K562 (cell line): ENCODE measurements at regions not wholly inside any gene's neighbourhood (a gene's known extent, or its start where the extent isn't known, plus 50 kb on each side); places are given as distances from the start of the nearest gene placed in this dataset.

Source experiments
- ARID3A ChIP-seq: IDR thresholded peaks from 2 replicates; pipeline ENCODE4 v1.6.1; 2012; ENCODE audit warnings: low read depth, low read length, improper control_type of control experiment, borderline replicate concordance
- CHD4 ChIP-seq: fragments of 200-600 bp; sonication (generic); IDR thresholded peaks from 3 replicates; pipeline ENCODE4 v1.6.1; 2012; ENCODE audit warnings: low read depth, mild to moderate bottlenecking, mixed read lengths, low read length, inconsistent platforms; ENCODE audit not compliant: insufficient read depth, insufficient replicate concordance, poor library complexity, severe bottlenecking
- E2F4 ChIP-seq: sonication (generic); formaldehyde crosslinking; IDR thresholded peaks from 2 replicates; pipeline ENCODE4 v1.8.0; 2022; ENCODE audit warnings: mild to moderate bottlenecking, low read depth, missing genetic modification reagents
- FOS ChIP-seq: IDR thresholded peaks from 3 replicates; pipeline ENCODE4 v1.6.1; 2011; ENCODE audit not compliant: insufficient read length; ENCODE audit errors: extremely low read depth
- HMG20B ChIP-seq: fragments of 250-450 bp; sonication (Bioruptor Pico); IDR thresholded peaks from 2 replicates; pipeline ENCODE4 v1.5.0; 2021; ENCODE audit warnings: mild to moderate bottlenecking
- HMGN3 ChIP-seq: IDR thresholded peaks from 2 replicates; pipeline ENCODE4 v1.6.1; 2011; ENCODE audit warnings: borderline replicate concordance, low read depth, mild to moderate bottlenecking, mixed read lengths, low read length; ENCODE audit not compliant: insufficient read length; ENCODE audit errors: extremely low read depth
- HNRNPUL1 ChIP-seq: fragments of 200-400 bp; formaldehyde crosslinking; IDR thresholded peaks from 2 replicates; pipeline ENCODE4 v1.6.1; 2017; ENCODE audit warnings: low read length
- KLF10 ChIP-seq: fragments of 250-450 bp; sonication (Bioruptor Pico); IDR thresholded peaks from 2 replicates; pipeline ENCODE4 v1.6.1; 2021; ENCODE audit warnings: matching md5 sums
- KLF13 ChIP-seq: fragments of 450-650 bp; IDR thresholded peaks from 2 replicates; pipeline ENCODE4 v1.6.1; 2016; ENCODE audit warnings: missing genetic modification characterization, low read depth, mild to moderate bottlenecking, missing compliant biosample characterization, moderate library complexity, borderline replicate concordance
- MEF2D ChIP-seq: conservative IDR thresholded peaks from 2 replicates; pipeline ENCODE4 v1.6.1; 2016; ENCODE audit warnings: low read depth, missing genetic modification characterization, missing compliant biosample characterization
- NFYB ChIP-seq: IDR thresholded peaks from 2 replicates; pipeline ENCODE4 v1.6.1; 2011; ENCODE audit warnings: mild to moderate bottlenecking, moderate library complexity; ENCODE audit not compliant: insufficient read length; ENCODE audit errors: extremely low read depth
- PRPF4 ChIP-seq: fragments of 200-400 bp; formaldehyde crosslinking; IDR thresholded peaks from one replicate; pipeline ENCODE4 v1.6.1; 2017; ENCODE audit warnings: low read length, low read depth, mild to moderate bottlenecking; ENCODE audit not compliant: insufficient read depth, poor library complexity, severe bottlenecking
- SRSF1 ChIP-seq: fragments of 200-400 bp; formaldehyde crosslinking; IDR thresholded peaks from 2 replicates; pipeline ENCODE4 v1.6.1; 2017; ENCODE audit warnings: mild to moderate bottlenecking, low read depth, low read length, moderate library complexity
- TGIF2 ChIP-seq: sonication (generic); formaldehyde crosslinking; IDR thresholded peaks from 2 replicates; pipeline ENCODE4 v1.8.1; 2022; ENCODE audit warnings: mild to moderate bottlenecking, missing genetic modification reagents, moderate library complexity
- USF1 ChIP-seq: sonication (generic); formaldehyde crosslinking; IDR thresholded peaks from 2 replicates; pipeline ENCODE4 v1.9.0; 2022; ENCODE audit warnings: mild to moderate bottlenecking, missing genetic modification reagents
- YBX1 ChIP-seq: fragments of 450-650 bp; IDR thresholded peaks from 2 replicates; pipeline ENCODE4 v1.7.1; 2016; ENCODE audit warnings: mild to moderate bottlenecking
- ZC3H4 ChIP-seq: sonication (generic); formaldehyde crosslinking; IDR thresholded peaks from 2 replicates; pipeline ENCODE4 v1.9.0; 2021; ENCODE audit warnings: missing genetic modification reagents, borderline replicate concordance
- ZKSCAN3 ChIP-seq: fragments of 250-450 bp; sonication (Bioruptor Pico); IDR thresholded peaks from 2 replicates; pipeline ENCODE4 v1.4.0; 2020
- ZNF143 ChIP-seq: sonication (generic); formaldehyde crosslinking; IDR thresholded peaks from 2 replicates; pipeline ENCODE4 v1.9.0; 2022; ENCODE audit warnings: mild to moderate bottlenecking, missing genetic modification reagents
- ZNF311 ChIP-seq: fragments of 250-450 bp; sonication (Bioruptor Pico); IDR thresholded peaks from 2 replicates; pipeline ENCODE4 v1.4.0; 2020; ENCODE audit warnings: mild to moderate bottlenecking, moderate library complexity
- ZNF444 ChIP-seq: fragments of 250-450 bp; sonication (Bioruptor Pico); IDR thresholded peaks from 2 replicates; pipeline ENCODE4 v1.4.0; 2020; ENCODE audit warnings: mild to moderate bottlenecking, moderate library complexity
- ZNF518B ChIP-seq: fragments of 250-450 bp; sonication (Bioruptor Pico); IDR thresholded peaks from 2 replicates; pipeline ENCODE4 v1.5.0; 2021; ENCODE audit warnings: mild to moderate bottlenecking, moderate library complexity
- ZNF583 ChIP-seq: fragments of 250-450 bp; sonication (Bioruptor Pico); IDR thresholded peaks from 2 replicates; pipeline ENCODE4 v1.4.0; 2020

- TF ChIP-seq ZKSCAN3 (no peak), ZNF583 (CRISPR knock-in tag) (no peak), ZNF518B (CRISPR knock-in tag) (no peak), SRSF1 (no peak), KLF13 (tag) (no peak), FOS (no peak), ZC3H4 (CRISPR knock-in tag) (no peak), ZNF143 (CRISPR knock-in tag) (no peak), ZNF311 (CRISPR knock-in tag) (no peak), NFYB (no peak), HNRNPUL1 (no peak), KLF10 (CRISPR knock-in tag) (no peak), ZNF444 (CRISPR knock-in tag) (no peak), ARID3A (peak; percentile 88), HMGN3 (no peak), HMG20B (CRISPR knock-in tag) (no peak), E2F4 (no peak), MEF2D (tag) (0 out of 2 replicates have a peak, but pooled peaks have one; percentile 24), TGIF2 (CRISPR knock-in tag) (no peak), YBX1 (no peak), CHD4 (no peak), PRPF4 (no peak), USF1 (CRISPR knock-in tag) (peak; percentile 40; the same call in 1 of the 2 replicates)
Observed at GRCh38 chr6:50959081-50959641, 140.5 kb downstream of the TFAP2B start (continued).
